Osteoblast (primary cell): ENCODE measurements at regions not wholly inside any gene's neighbourhood (a gene's known extent, or its start where the extent isn't known, plus 50 kb on each side); places are given as distances from the start of the nearest gene placed in this dataset.
"Not testable (repeated sequence)": the region's sequence is repeated elsewhere in the genome, so short reads cannot be mapped to it uniquely, and the experiment has no call there.

Source experiments
- DNase-seq: peaks from one replicate; pipeline ENCODE4 v3.0.0; 2011; ENCODE audit warnings: low spot score, mixed read lengths; ENCODE audit not compliant: insufficient read length; ENCODE audit errors: missing footprints
- H2AFZ ChIP-seq: 2 replicates; pipeline ENCODE4 v1.6.0; 2011; ENCODE audit warnings: mild to moderate bottlenecking, low read length
- H3K27ac ChIP-seq: 2 replicates; pipeline ENCODE4 v1.5.1; 2011; ENCODE audit warnings: mild to moderate bottlenecking, low read depth, low read length, moderate library complexity
- H3K27me3 ChIP-seq: 2 replicates; pipeline ENCODE4 v1.6.0; 2012; ENCODE audit warnings: mild to moderate bottlenecking, control low read depth, inconsistent platforms, low read length, moderate library complexity; ENCODE audit not compliant: insufficient read depth
- H3K36me3 ChIP-seq: 2 replicates; pipeline ENCODE4 v1.5.1; 2011; ENCODE audit warnings: mild to moderate bottlenecking, low read length, control low read depth, moderate library complexity; ENCODE audit not compliant: insufficient read depth
- H3K4me1 ChIP-seq: 2 replicates; pipeline ENCODE4 v1.5.1; 2011; ENCODE audit warnings: mild to moderate bottlenecking, low read length, control low read depth, moderate library complexity; ENCODE audit not compliant: insufficient read depth
- H3K4me2 ChIP-seq: 2 replicates; pipeline ENCODE4 v1.6.0; 2011; ENCODE audit warnings: mild to moderate bottlenecking, low read length; ENCODE audit not compliant: insufficient read depth
- H3K4me3 ChIP-seq: fragments of 200-600 bp; sonication (generic); 3 replicates; pipeline ENCODE4 v1.5.1; 2012; ENCODE audit warnings: mild to moderate bottlenecking, low read length, inconsistent platforms; ENCODE audit not compliant: insufficient read depth
- H3K79me2 ChIP-seq: 2 replicates; pipeline ENCODE4 v1.6.0; 2012; ENCODE audit warnings: mild to moderate bottlenecking, low read length, control low read depth, inconsistent platforms; ENCODE audit not compliant: insufficient read depth
- H3K9me3 ChIP-seq: 2 replicates; pipeline ENCODE4 v1.5.1; 2011; ENCODE audit warnings: low read depth, low read length, control low read depth
- H4K20me1 ChIP-seq: 2 replicates; pipeline ENCODE4 v1.6.0; 2012; ENCODE audit warnings: mild to moderate bottlenecking, low read length, control low read depth; ENCODE audit not compliant: insufficient read depth

DNA sequence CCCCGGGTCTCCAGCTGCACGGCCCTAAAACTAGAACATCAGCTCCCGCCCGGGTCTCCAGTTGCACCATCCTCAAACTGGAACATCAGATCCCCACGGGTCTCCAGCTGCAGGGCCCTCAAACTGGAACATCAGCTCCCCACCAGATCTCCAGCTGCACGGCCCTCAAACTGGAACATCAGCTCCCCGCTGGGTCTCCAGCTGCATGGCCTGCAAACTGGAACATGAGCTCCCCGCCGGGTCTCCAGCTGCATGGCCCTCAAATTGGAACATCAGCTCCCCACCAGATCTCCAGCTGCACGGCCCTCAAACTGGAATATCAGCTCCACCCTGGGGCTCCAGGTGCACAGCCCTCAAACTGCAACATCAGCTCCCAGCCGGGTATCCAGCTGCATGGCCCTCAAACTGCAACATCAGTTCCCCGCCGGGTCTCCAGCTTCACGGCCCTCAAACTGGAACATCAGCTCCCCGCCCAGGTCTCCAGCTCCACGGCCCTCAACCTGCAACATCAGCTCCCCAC lies 93.5 kb upstream of the LPCAT1 start:
- not testable (repeated sequence) for H3K4me2 ChIP-seq, H3K79me2 ChIP-seq, H3K36me3 ChIP-seq, H3K9me3 ChIP-seq, H2AFZ ChIP-seq, H3K4me3 ChIP-seq, H3K4me1 ChIP-seq, DNase-seq, H4K20me1 ChIP-seq, H3K27ac ChIP-seq
- peaks cover 22% of the 10 kb centered on the region for H3K27me3 ChIP-seq

DNA sequence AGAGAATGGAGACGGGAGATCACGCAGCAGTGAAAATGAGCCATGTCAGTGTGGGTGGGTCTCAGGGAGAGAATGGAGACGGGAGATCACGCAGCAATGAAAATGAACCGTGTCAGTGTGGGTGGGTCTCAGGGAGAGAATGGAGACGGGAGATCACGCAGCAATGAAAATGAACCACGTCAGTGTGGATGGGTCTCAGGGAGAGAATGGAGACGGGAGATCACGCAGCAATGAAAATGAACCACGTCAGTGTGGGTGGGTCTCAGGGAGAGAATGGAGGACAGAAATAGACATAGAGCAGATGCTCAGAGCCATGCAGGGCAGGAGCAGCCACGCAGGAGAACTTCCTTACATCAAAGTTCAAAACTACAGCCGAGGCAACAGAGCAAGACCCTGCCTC lies 89.8 kb upstream of the LPCAT1 start:
- not testable (repeated sequence) for H3K4me2 ChIP-seq, H4K20me1 ChIP-seq, H3K9me3 ChIP-seq, H3K27ac ChIP-seq, H3K4me3 ChIP-seq, H3K36me3 ChIP-seq, H2AFZ ChIP-seq, H3K4me1 ChIP-seq, H3K79me2 ChIP-seq, DNase-seq
- peaks cover 17% of the 10 kb centered on the region for H3K27me3 ChIP-seq

DNA sequence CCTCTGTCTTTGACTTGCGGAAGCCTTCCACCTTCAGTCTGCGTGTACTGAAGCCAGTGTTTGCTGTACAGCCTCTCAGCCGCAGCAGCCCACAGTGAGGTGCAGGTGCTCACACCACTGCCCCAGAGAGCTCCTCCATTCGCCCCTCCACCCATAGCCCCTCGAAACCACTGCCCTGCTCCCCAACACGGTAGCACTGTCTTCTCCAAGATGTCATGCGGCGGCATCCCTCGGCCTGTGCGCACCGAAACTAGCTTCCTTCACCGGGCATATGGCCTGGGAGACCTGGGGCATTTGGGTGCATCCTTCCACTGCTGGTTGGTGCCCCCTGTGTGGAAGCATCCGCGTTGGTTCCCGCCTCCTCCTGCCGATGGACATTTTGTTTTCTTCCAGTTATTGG lies 86.8 kb upstream of the LPCAT1 start:
- not testable (repeated sequence) for H3K4me1 ChIP-seq, H3K4me3 ChIP-seq, H3K79me2 ChIP-seq, H3K4me2 ChIP-seq, H4K20me1 ChIP-seq, DNase-seq, H2AFZ ChIP-seq, H3K9me3 ChIP-seq, H3K36me3 ChIP-seq, H3K27ac ChIP-seq
- H3K27me3 ChIP-seq, result peaks cover 18% of the 10 kb centered on the region

DNA sequence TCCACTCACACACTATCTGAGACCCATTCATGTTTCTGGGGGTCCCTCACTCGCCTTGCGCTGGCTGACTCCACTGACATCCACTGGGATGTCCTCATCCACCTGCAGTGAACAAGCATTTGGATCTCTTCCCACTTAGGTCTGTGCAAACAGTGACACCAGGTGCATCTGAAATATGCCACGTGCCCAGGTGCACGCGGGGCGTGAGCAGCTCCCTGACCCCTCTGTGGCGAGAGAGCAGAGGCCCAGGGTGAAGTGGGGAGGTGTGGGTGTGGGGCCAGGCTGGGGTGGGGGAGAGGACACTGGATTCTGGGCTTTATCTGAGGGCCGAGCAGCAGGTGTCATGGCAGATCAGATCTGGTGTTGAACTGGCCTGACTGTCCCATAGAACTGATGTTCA lies 85.4 kb upstream of the LPCAT1 start:
- H3K9me3 ChIP-seq, H3K4me3 ChIP-seq, H3K4me2 ChIP-seq, DNase-seq, H3K36me3 ChIP-seq, H2AFZ ChIP-seq, H3K79me2 ChIP-seq, H3K4me1 ChIP-seq, H3K27ac ChIP-seq: not testable (repeated sequence)
- H4K20me1 ChIP-seq, result peaks cover 15% of the 10 kb centered on the region
- H3K27me3 ChIP-seq, result peaks cover 24% of the 10 kb centered on the region

DNA sequence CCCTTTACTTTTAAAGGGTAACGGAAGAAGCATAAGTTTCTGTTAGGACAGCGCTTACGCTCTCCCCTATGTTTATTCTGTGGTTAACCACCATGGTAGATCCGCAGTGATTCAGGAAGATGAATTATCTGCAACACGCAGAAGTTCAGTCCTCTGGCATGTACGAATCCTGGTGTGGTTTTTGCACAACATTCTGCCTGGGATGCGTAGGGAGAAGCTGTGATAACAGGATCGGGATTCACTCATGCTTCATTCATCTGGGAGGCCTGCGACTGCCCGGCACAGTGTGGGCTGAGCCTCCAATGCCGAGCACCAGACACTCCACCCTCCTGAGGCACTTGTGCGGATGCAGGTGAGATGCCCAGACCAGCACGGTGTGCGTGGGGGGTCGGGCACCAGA lies 84.6 kb upstream of the LPCAT1 start:
- not testable (repeated sequence) for H3K4me3 ChIP-seq, H3K27ac ChIP-seq

DNA sequence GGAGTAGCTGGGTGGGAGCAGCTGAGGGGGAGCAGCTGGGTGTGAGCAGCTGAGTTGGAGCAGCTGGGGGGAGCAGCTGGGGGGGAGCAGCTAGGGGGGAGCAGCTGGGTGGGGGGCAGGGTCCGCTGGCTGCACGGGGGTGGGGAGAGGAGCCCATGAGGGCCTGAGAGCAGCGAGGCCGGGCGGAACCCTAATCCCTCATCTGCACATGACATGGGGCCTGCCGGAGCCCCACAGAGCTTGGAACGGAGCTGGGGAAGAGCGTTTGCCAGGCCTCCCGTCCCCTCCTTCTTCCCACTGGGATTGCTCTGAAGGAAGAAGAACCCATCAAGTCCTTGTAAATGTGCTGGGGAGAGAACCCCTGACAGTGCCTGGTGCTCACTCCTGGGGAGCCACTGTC lies 83.2 kb upstream of the LPCAT1 start:
- H2AFZ ChIP-seq, H3K27ac ChIP-seq, H3K4me1 ChIP-seq, H3K4me3 ChIP-seq, H3K79me2 ChIP-seq, H3K36me3 ChIP-seq, DNase-seq, H3K4me2 ChIP-seq, H3K9me3 ChIP-seq: not testable (repeated sequence)
- Histone ChIP-seq H3K27me3 (peaks cover 30% of the 10 kb centered on the region), H4K20me1 (peaks cover 16% of the 10 kb centered on the region)

More for the DNA sequence above, 84.6 kb upstream of the LPCAT1 start:
- H3K4me2 ChIP-seq, H3K79me2 ChIP-seq, H3K36me3 ChIP-seq, H2AFZ ChIP-seq, H3K4me1 ChIP-seq, H3K9me3 ChIP-seq: not testable (repeated sequence)
- peaks cover 31% of the 10 kb centered on the region for H3K27me3 ChIP-seq
- DNase-seq, result peak; percentile 94
- peaks cover 19% of the 10 kb centered on the region for H4K20me1 ChIP-seq

DNA sequence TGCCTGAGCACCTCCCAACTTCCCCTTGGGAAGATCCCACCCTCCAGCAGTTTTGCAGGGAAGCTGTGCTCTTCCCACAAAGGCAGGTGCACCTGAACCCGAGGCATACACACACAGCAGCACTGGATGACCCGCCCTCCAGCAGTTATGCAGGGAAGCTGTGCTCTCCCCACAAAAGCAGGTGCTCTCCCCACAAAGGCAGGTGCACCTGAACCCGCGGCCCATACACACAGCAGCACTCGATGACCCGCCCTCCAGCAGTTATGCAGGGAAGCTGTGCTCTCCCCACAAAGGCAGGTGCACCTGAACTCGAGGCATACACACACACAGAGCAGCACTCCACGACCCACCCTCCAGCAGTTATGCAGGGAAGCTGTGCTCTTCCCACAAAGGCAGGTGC lies 80.2 kb upstream of the LPCAT1 start:
- H3K4me3 ChIP-seq, H3K4me1 ChIP-seq, H3K4me2 ChIP-seq, H3K79me2 ChIP-seq, DNase-seq, H3K36me3 ChIP-seq, H2AFZ ChIP-seq, H3K27ac ChIP-seq, H3K9me3 ChIP-seq: not testable (repeated sequence)
- peaks cover 20% of the 10 kb centered on the region for H4K20me1 ChIP-seq
- peaks cover 42% of the 10 kb centered on the region for H3K27me3 ChIP-seq

DNA sequence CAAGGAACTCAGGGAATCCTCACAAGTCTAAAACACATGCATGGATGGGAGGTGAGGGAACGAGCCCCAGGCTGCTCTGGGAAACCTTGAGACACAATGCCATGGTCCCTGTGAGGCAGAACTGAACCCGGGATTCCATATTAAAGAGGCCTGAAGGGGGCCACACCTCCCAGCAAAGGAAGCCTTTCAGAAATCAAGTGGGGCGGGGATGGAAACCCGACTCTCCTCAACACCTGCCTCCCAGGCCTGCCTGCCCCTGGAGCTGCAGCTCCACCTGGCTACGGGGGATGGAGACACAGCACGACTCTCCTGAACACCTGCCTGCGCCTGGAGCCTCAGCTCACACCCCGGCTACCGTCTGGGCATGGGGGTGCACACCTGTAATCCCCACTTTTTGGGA lies 77.8 kb upstream of the LPCAT1 start:
- not testable (repeated sequence) for DNase-seq, H3K79me2 ChIP-seq, H3K4me2 ChIP-seq, H3K4me1 ChIP-seq, H2AFZ ChIP-seq, H3K27ac ChIP-seq, H3K4me3 ChIP-seq, H3K9me3 ChIP-seq, H3K36me3 ChIP-seq
- H4K20me1 ChIP-seq, result peaks cover 14% of the 10 kb centered on the region
- H3K27me3 ChIP-seq, result peaks cover 36% of the 10 kb centered on the region
